CD14-positive monocyte (primary cell): ENCODE measurements at regions not wholly inside any gene's neighbourhood (a gene's known extent, or its start where the extent isn't known, plus 50 kb on each side); places are given as distances from the start of the nearest gene placed in this dataset.
"Not testable (repeated sequence)": the region's sequence is repeated elsewhere in the genome, so short reads cannot be mapped to it uniquely, and the experiment has no call there.

Experiments
- DNase-seq, 3 donors: peaks; one replicate each; pipeline ENCODE4 v3.0.0-alpha.2; 2011 to 2022
- H2AFZ ChIP-seq: 2 replicates; pipeline ENCODE4 v1.6.0; 2012; ENCODE audit warnings: mild to moderate bottlenecking, low read depth, low read length, inconsistent platforms; ENCODE audit not compliant: insufficient read depth, poor library complexity, severe bottlenecking
- H3K27ac ChIP-seq, 2 donors: 1 replicate in 1 of 2; 2 replicates in 1 of 2; pipeline ENCODE4 v1.5.1; 2012 to 2013; ENCODE audit warnings: low read length in 2 of 2, control low read depth in 1 of 2, inconsistent platforms in 1 of 2, low read depth in 1 of 2, mild to moderate bottlenecking in 1 of 2
- H3K27me3 ChIP-seq, 2 donors: one replicate each; pipeline versions ENCODE4 v1.6.0 to v1.6.1; 2011 to 2013; ENCODE audit warnings: low read length in 2 of 2; ENCODE audit not compliant: control insufficient read depth in 2 of 2, insufficient read depth in 2 of 2
- H3K36me3 ChIP-seq, 2 donors: replicated peaks in 1 of 2; 1 replicate in 1 of 2; 2 replicates in 1 of 2; pipeline versions ENCODE4 v1.5.1 to v1.6.1; 2012 to 2013; ENCODE audit warnings: low read length in 2 of 2, control low read depth in 1 of 2, inconsistent platforms in 1 of 2, mild to moderate bottlenecking in 1 of 2; ENCODE audit not compliant: insufficient read depth in 2 of 2, control insufficient read depth in 1 of 2
- H3K4me1 ChIP-seq, 2 donors: 1 replicate in 1 of 2; 2 replicates in 1 of 2; pipeline versions ENCODE4 v1.5.1 to v1.6.1; 2012 to 2013; ENCODE audit warnings: low read length in 2 of 2, control low read depth in 1 of 2, inconsistent platforms in 1 of 2, mild to moderate bottlenecking in 1 of 2, moderate library complexity in 1 of 2; ENCODE audit not compliant: insufficient read depth in 2 of 2, control insufficient read depth in 1 of 2
- H3K4me2 ChIP-seq: replicated peaks from 2 replicates; pipeline ENCODE3; 2012; ENCODE audit warnings: low read length, moderate library complexity, mild to moderate bottlenecking; ENCODE audit not compliant: poor library complexity, severe bottlenecking; ENCODE audit errors: extremely low read depth
- H3K4me3 ChIP-seq, 3 experiments: fragments of 200-600 bp in 1 of 3; sonication (generic) in 1 of 3; replicated peaks in 1 of 3; 1 replicate in 2 of 3; 2 replicates in 1 of 3; pipeline ENCODE4 v1.5.1; 2011 to 2013; ENCODE audit warnings: low read length in 3 of 3, mild to moderate bottlenecking in 3 of 3, control low read depth in 2 of 3, low read depth in 2 of 3, inconsistent platforms in 1 of 3, moderate library complexity in 1 of 3
- H3K79me2 ChIP-seq: 2 replicates; pipeline ENCODE4 v1.6.0; 2012; ENCODE audit warnings: mild to moderate bottlenecking, control low read depth, inconsistent platforms, low read length, moderate library complexity; ENCODE audit not compliant: insufficient read depth
- H3K9ac ChIP-seq: 2 replicates; pipeline ENCODE4 v1.6.0; 2017; ENCODE audit warnings: low read length, mild to moderate bottlenecking; ENCODE audit not compliant: insufficient read depth, poor library complexity, severe bottlenecking
- H3K9me3 ChIP-seq, 2 donors: replicated peaks in 1 of 2; 1 replicate in 1 of 2; 2 replicates in 1 of 2; pipeline versions ENCODE4 v1.5.1 to v1.6.1; 2012 to 2013; ENCODE audit warnings: low read length in 2 of 2, control low read depth in 1 of 2; ENCODE audit not compliant: control insufficient read depth in 1 of 2, insufficient read depth in 1 of 2
- H4K20me1 ChIP-seq: 2 replicates; pipeline ENCODE4 v1.6.0; 2012; ENCODE audit warnings: mild to moderate bottlenecking, low read length, control low read depth, moderate library complexity; ENCODE audit not compliant: insufficient read depth
- H3K27ac Mint-ChIP-seq, 7 donors: one replicate each; pipeline ENCODE4 v1.8.0; 2020; ENCODE audit warnings: mild to moderate bottlenecking in 7 of 7, mixed read lengths in 7 of 7, moderate library complexity in 6 of 7, inconsistent platforms in 2 of 7
- H3K27me3 Mint-ChIP-seq, 3 donors: one replicate each; pipeline ENCODE4 v1.8.0; 2021 to 2022; ENCODE audit warnings: low read depth in 3 of 3, mild to moderate bottlenecking in 3 of 3, mixed read lengths in 3 of 3, moderate library complexity in 3 of 3, inconsistent platforms in 1 of 3
- H3K36me3 Mint-ChIP-seq, 2 donors: one replicate each; pipeline ENCODE4 v1.8.0; 2020; ENCODE audit warnings: mixed read lengths in 2 of 2, inconsistent platforms in 1 of 2, mild to moderate bottlenecking in 1 of 2
- H3K4me1 Mint-ChIP-seq: one replicate; pipeline ENCODE4 v1.8.0; 2020; ENCODE audit warnings: mild to moderate bottlenecking, mixed read lengths
- H3K4me3 Mint-ChIP-seq, 2 donors: one replicate each; pipeline ENCODE4 v1.8.0; 2020; ENCODE audit warnings: mild to moderate bottlenecking in 2 of 2, mixed read lengths in 2 of 2, moderate library complexity in 1 of 2
- H3K9me3 Mint-ChIP-seq, 7 donors: one replicate each; pipeline ENCODE4 v1.8.0; 2020 to 2022; ENCODE audit warnings: mixed read lengths in 7 of 7, mild to moderate bottlenecking in 6 of 7, moderate library complexity in 6 of 7, inconsistent platforms in 2 of 7
- CTCF ChIP-seq: fragments of 200-600 bp; IDR thresholded peaks from one replicate; pipeline ENCODE4 v1.8.0; 2022; ENCODE audit warnings: antibody characterized with exemption, mild to moderate bottlenecking
- WGBS: methylation state at CpG from one replicate; pipeline ENCODE4 v1.1.5; 2013; ENCODE audit warnings: missing lambda C conversion rate; ENCODE audit not compliant: insufficient coverage; 5-methylcytosine and 5-hydroxymethylcytosine counted together
- intact Hi-C, 2 donors: fragments of 100-400 bp; cut with micrococcal nuclease; formaldehyde crosslinking; loops; one replicate each; pipeline versions ENCODE4 v1.15.0 to v1.15.1; 2023

GRCh38 chr7:115559877-115560276, 470.7 kb downstream of the TFEC start:
- intact Hi-C loops: no loop called here
- no peaks in the 10 kb centered on the region for H3K36me3 Mint-ChIP-seq

GRCh38 chr7:115558161-115558560, 472.4 kb downstream of the TFEC start:
- H3K4me3 Mint-ChIP-seq: no peak overlapping the region
- H3K9ac ChIP-seq: no peak overlapping the region

More at GRCh38 chr7:115559877-115560276, 470.7 kb downstream of the TFEC start:
- no peak for TF ChIP-seq CTCF
- no peak overlapping the region for H3K27ac Mint-ChIP-seq
- H3K9me3 Mint-ChIP-seq: peaks cover 0 to 4% (median 0%) of the 10 kb centered on the region in 7 donors
- Histone ChIP-seq H3K79me2 (no peaks in the 10 kb centered on the region), H4K20me1 (no peaks in the 10 kb centered on the region), H3K36me3 (no peaks in the 10 kb centered on the region), H3K9ac (no peak overlapping the region), H3K9me3 (no peaks in the 10 kb centered on the region), H3K27me3 (no peaks in the 10 kb centered on the region), H3K4me1 (no peaks in the 10 kb centered on the region), H2AFZ (no peak overlapping the region), H3K4me3 (no peak overlapping the region), H3K27ac (no peak overlapping the region), H3K4me2 (no peak overlapping the region)
- no peak for DNase-seq
- no peaks in the 10 kb centered on the region for H3K27me3 Mint-ChIP-seq
- H3K4me3 Mint-ChIP-seq: no peak overlapping the region
- no peaks in the 10 kb centered on the region for H3K4me1 Mint-ChIP-seq
- WGBS: no CpG with 5 or more reads among the region's 1 CpG

GRCh38 chr7:115557296-115557695, 473.3 kb downstream of the TFEC start:
- WGBS: no CpG with 5 or more reads among the region's 2 CpGs
- H3K4me3 ChIP-seq, H3K4me1 ChIP-seq, intact Hi-C loops, H3K4me1 Mint-ChIP-seq, H3K27me3 ChIP-seq, H3K4me3 Mint-ChIP-seq, H3K27me3 Mint-ChIP-seq, H3K27ac ChIP-seq, H3K27ac Mint-ChIP-seq, H3K4me2 ChIP-seq, H3K36me3 ChIP-seq, H3K9me3 Mint-ChIP-seq, H3K9me3 ChIP-seq, H3K36me3 Mint-ChIP-seq, H4K20me1 ChIP-seq, H2AFZ ChIP-seq, H3K79me2 ChIP-seq, DNase-seq, H3K9ac ChIP-seq: not testable (repeated sequence)

More at GRCh38 chr7:115558161-115558560, 472.4 kb downstream of the TFEC start:
- no peak overlapping the region for H3K27ac Mint-ChIP-seq
- Histone ChIP-seq H3K27me3 (no peaks in the 10 kb centered on the region), H3K27ac (no peak overlapping the region), H3K9me3 (no peaks in the 10 kb centered on the region), H3K4me3 (no peak overlapping the region), H3K4me2 (no peak overlapping the region), H3K79me2 (no peaks in the 10 kb centered on the region), H2AFZ (no peak overlapping the region), H4K20me1 (no peaks in the 10 kb centered on the region), H3K4me1 (no peaks in the 10 kb centered on the region), H3K36me3 (no peaks in the 10 kb centered on the region)
- H3K4me1 Mint-ChIP-seq: no peaks in the 10 kb centered on the region
- H3K9me3 Mint-ChIP-seq: peaks cover 0 to 4% (median 0%) of the 10 kb centered on the region in 7 donors
- no peaks in the 10 kb centered on the region for H3K36me3 Mint-ChIP-seq
- no CpG with 5 or more reads among the region's 1 CpG for WGBS
- intact Hi-C loops: no loop called here
- TF ChIP-seq CTCF: no peak
- no peak for DNase-seq
- no peaks in the 10 kb centered on the region for H3K27me3 Mint-ChIP-seq
